HK-2 (cell line): ENCODE measurements at regions not wholly inside any gene's neighbourhood (a gene's known extent, or its start where the extent isn't known, plus 50 kb on each side); places are given as distances from the start of the nearest gene placed in this dataset.
"Not testable (repeated sequence)": the region's sequence is repeated elsewhere in the genome, so short reads cannot be mapped to it uniquely, and the experiment has no call there.

Experiments
- DNase-seq: peaks from one replicate; pipeline ENCODE4 v3.0.0-alpha.2; 2018; ENCODE audit not compliant: unreplicated experiment

- DNase-seq, result not testable (repeated sequence)
Measured at GRCh38 chr9:39566782-39567181, 211.3 kb downstream of the SPATA31A1 start.

- not testable (repeated sequence) for DNase-seq
Measured at GRCh38 chr9:39567396-39567795, 211.9 kb downstream of the SPATA31A1 start.

- DNase-seq, result not testable (repeated sequence)
Measured at GRCh38 chr9:39568900-39569299, 213.4 kb downstream of the SPATA31A1 start.

DNA sequence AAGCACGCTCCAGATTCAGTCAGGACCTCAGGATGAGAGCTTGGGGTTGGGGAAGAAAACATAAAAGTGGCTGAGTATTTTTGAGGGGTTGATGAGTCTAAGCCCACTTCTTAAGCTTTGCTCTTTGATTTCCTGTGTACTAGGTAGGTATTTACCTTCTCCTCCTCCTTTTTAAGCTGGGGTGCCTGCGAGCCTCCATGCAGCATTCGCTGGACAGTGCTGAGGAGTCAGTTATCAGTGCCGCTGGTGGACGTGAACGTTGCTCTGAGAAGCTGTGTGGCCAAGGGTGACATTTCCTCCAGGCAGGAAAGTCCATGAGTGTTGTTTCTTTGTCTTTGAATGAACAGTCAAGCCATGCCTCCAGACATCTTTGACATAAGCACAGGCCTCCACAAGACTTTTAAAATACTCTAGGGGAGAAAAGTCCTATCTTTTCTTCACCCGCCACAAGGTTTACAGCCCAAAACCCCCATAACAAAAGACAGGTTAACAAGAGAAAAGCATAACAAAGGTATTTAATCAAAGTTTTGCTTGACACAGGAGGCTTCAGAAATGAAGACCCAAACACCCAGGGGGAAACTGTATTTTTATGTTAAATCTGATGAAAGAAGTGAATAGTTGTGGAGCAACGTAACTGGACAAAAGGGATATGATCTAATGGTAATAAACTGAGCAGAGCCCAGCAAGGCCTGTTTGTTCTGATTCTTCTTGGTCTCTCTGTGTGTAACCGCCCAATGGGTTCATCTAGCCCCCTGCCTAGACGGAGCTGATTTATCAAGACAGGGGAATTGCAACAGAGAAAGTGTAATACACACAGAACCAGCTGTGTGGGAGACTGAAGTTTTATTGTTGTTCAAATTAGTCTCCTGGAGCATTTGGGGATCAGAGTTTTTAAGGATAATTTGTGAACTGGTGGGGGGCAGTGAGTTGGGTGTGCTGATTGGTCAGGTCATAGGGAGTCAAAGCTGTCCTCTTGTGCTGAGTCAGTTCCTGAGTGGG is 217.9 kb downstream of the SPATA31A1 start:
- DNase-seq, result not testable (repeated sequence)

DNA sequence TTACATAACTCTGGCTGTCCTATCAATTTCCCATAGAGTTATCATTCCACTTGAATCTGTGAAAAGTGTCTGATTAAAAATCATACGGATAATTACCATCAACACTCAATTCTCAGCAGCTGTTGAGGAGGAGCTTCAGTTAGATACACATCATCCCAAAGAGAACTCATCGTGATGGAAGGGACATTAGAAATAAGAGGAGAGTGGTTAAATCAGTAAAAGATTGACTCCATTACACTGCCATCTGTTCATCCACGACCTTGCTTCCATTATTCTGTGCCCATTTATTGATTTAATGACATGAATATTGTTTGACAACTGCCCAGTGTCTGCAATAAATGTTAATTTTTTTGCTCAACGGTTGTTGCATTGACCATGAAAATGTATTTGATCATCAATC is 223.5 kb downstream of the SPATA31A1 start:
- not testable (repeated sequence) for DNase-seq

GRCh38 chr9:39581296-39581695 is 225.8 kb downstream of the SPATA31A1 start:
- not testable (repeated sequence) for DNase-seq

DNA sequence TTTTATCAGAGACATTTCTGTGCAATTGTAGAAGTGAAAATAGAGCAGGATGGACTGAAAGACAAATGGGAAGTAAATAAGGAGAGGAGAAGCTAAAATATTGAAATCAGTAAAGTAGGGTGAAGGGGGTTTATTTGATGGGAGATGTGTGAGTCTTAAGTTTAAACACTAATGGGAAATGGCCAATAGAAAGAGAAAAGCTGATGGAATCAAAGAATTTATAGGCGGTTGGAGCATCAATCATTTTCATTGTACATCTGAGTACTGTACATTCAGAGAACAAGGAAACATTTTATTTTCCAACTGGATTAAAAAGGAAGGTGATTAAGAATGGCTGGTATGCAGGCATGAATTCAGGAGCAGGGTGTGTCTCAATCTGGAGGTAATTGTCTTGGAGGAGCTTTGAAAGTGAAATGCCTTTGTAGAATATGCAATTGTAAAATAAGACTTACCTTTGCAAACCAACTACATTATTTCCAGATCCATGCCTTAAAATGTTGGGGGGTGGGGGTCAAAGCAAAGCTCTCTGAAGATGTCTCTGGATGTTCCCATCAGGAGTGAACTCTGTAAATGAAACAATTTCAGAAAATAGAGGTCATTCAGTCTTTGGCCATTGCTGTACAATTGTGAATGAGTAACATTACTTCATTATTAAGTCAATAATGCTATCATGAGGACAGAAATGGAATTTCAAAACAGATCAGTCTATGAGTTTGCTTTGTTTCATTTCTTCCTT is 227.4 kb downstream of the SPATA31A1 start:
- DNase-seq, result not testable (repeated sequence)

GRCh38 chr9:39583413-39583747 is 227.9 kb downstream of the SPATA31A1 start:
- DNase-seq, result not testable (repeated sequence)

DNA sequence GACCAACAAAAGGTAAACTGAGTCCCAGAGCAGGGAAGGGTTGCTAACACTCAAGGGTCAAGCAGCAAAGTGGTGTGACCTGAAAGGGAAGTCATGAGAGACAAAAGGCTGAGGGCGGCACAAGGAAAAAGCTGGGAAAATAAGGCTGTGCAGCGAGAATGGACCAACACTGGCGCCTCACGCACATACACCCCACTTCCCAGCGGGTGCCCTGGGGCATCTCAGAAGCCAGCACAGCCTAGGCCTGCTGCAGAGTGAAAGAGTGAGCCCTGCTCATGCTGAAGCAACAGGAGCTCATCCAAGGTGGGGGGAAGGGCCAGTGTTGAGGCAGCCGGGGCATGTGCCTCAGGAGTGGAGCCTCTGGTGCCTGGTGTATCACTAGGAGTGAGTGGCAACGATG is 229.8 kb downstream of the SPATA31A1 start:
- not testable (repeated sequence) for DNase-seq

DNA sequence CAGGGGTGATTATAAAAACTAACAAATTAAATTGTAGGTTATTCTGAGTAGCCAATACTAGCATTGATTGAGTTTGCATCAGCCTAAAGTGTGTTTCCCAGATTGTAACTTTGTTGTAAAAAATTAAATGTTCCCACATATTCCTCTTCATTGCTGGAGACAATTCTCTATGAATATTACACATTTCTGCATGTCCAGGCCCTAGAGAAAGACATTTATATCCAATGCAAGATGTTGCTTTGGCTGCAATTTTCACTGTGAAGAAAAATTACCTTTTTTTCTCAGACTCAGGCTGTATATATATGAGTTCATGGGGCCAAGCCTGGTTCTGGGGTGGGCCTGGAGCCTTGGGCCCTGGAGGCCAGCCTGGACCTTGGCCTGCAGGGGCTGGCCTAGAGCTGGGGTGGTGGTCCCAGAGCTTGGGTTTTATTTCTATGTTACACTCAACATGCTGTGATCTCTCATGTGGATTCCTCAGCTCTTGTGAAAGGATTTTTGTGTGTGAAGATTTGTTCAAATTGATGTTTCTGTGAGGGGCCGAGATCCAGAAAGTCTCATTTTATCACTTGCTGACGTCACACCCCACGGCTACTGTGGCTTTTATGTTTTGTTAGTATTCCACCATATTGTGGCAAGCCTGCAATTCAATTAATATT is 232.5 kb downstream of the SPATA31A1 start:
- no peak for DNase-seq

GRCh38 chr9:39588500-39589137 is 233.2 kb downstream of the SPATA31A1 start:
- no peak for DNase-seq

DNA sequence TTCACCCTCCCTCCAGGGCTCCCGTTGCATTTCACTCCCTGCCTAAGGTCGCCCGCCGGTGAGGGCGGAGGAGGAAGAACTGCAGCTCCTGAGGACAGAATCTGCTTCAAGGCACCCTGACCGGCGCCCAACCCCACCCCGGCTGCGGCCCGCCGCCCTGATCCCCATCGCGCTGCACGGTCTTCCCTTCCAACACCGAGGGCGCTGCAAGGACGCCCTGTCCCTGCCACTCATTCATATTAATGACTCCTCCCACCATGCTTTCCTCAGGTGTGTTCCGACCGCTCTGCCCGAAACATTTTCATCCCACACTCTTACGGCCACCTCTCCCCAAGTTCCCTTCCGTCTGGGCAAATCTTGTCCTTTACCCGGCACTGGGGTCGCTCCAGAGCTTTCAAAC is 248.6 kb downstream of the SPATA31A1 start:
- DNase-seq, result not testable (repeated sequence)

DNA sequence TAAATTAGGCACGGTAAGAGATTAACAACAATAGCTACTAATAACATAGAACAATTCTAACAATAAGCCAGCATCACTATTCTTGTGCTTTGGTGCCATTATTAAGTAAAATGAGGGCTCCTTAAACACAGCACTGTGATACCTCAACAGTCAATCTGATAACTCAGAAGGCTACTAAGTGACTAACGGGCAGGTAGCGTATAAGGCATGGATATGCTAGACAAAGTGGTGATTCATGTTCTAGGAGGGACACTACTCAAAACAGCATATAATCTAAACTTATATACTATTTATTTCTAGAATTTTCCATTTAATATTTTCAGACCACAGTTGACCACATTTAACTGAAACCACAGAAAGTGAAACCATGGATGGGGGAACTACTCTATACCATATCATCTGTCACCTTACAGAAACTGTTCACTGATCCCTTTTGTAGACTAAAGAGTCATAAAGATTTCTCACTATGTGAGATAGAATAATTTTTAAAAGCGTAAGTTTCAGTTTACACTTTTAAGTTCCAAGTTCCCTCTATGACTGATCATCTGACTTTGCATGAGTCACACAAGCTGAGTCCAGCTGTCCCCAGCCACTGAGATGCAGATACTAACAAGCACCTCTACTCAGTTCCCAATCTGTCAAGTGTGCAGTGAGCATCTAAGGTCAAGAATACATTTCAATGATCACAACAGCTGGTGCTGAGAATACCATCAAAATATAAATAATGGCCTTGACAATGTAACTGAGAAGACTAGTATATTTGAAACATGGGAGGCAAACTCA is 256.2 kb downstream of the SPATA31A1 start:
- DNase-seq, result not testable (repeated sequence)

GRCh38 chr9:39616480-39616879 is 261.0 kb downstream of the SPATA31A1 start:
- DNase-seq, result not testable (repeated sequence)

DNA sequence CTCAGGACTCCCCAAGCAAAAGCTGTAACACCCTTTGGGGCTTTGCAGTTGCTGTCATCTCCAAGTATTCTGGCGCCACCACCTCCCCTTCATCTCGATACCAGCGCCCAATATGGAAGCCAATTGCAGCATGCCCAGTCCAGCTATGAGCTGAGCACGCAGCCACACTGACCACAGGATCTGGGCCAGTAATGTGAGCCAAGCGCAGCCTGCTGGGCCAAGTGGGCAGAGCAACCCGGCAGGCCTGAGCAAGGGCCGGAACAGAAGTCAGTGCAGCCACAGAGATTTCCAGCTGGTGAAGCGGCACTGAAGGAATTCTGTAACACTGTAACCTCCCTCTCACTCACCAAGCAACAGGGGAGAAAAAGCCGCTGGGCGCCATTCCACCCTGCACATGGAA is 268.6 kb downstream of the SPATA31A1 start:
- DNase-seq, result not testable (repeated sequence)

DNA sequence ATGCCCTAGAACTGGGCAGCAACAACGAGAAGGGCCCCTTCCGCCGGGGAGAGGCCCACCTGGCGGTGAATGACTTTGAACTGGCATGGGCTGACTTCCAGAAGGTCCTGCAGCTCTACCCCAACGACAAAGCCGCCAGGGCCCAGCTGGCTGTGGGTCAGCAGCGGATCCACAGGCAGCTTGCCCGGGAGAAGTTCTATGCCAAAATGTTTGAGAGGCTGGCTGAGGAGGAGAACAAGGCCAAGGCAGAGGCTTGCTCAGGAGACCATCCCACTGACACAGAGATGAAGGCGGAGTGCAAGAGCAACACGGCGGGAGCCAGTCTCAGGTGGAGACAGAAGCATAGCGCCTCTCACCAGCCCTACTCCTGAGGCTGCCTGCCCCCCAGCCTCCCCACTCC is 276.6 kb downstream of the SPATA31A1 start:
- not testable (repeated sequence) for DNase-seq

DNA sequence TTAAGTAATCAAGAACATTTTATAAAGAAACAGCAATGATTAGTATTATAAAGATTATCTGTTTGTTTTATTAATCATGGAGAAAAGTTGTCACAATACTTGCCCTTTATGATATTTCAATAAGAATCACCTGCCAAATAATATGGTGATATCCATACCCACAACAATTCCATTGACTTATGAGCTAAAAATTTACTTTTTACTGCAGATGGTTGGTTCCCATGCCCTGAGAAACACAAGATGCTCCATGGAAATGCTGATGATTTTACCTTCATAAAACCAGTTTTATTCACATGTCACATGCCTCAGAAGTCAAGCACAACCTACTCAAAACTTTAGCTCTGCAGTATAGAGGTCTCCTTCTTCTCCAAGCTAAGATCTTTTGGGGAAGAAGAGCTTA is 293.6 kb downstream of the SPATA31A1 start:
- not testable (repeated sequence) for DNase-seq

DNA sequence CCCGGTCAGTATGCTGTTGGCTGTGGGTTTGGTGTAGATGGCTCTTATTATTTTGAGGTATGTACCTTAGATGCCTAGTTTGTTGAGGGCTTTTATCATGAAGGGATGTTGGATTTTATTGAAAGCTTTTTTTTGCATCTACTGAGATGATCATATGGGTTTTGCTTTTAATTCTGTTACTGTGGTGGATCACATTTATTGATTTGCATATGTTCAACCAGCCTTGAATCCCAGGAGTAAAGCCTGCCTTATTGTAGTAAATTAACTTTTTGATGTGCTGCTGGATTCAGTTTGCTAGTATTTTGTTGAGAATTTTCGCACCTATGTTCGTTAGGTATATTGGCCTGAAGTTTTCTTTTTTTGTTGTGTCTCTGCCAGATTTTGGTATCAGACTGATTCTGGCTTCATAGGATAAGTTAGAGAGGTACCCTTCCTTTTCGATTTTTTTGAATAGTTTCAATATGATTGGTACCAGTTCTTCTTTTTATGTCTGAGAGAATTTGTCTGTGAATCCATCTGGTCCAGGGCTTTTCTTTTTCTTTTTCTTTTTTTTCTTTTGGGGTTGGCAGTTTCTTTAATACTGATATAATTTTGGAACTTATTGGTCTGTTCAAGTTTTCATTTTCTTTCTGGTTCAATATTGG is 301.6 kb downstream of the SPATA31A1 start:
- DNase-seq, result not testable (repeated sequence)

- DNase-seq, result not testable (repeated sequence)
Measured at GRCh38 chr9:39663020-39663419, 307.6 kb downstream of the SPATA31A1 start.

GRCh38 chr9:39663713-39664112 is 308.2 kb downstream of the SPATA31A1 start:
- not testable (repeated sequence) for DNase-seq
